H1 (cell line): ENCODE measurements at regions not wholly inside any gene's neighbourhood (a gene's known extent, or its start where the extent isn't known, plus 50 kb on each side); places are given as distances from the start of the nearest gene placed in this dataset.

ENCODE experiments used
- BACH1 ChIP-seq: IDR thresholded peaks from 2 replicates; pipeline ENCODE4 v1.6.1; 2012; ENCODE audit warnings: low read length, improper control_type of control experiment
- CHD7 ChIP-seq: fragments of 300-600 bp; sonication (generic); IDR thresholded peaks from 2 replicates; pipeline ENCODE4 v1.7.1; 2012; ENCODE audit warnings: low read length, moderate library complexity, mild to moderate bottlenecking, inconsistent platforms; ENCODE audit not compliant: insufficient replicate concordance
- CTBP2 ChIP-seq: IDR thresholded peaks from 2 replicates; pipeline ENCODE4 v1.7.0; 2011; ENCODE audit warnings: borderline replicate concordance, mild to moderate bottlenecking, moderate library complexity, mixed read lengths, low read length; ENCODE audit not compliant: insufficient read depth, insufficient read length
- GTF2F1 ChIP-seq: IDR thresholded peaks from 2 replicates; pipeline ENCODE4 v1.6.1; 2012; ENCODE audit warnings: low read depth, low read length, improper control_type of control experiment, borderline replicate concordance
- POU5F1 ChIP-seq: IDR thresholded peaks from 2 replicates; pipeline ENCODE4 v1.6.1; 2011; ENCODE audit warnings: low read depth, mild to moderate bottlenecking, low read length, moderate library complexity
- RNF2 ChIP-seq: fragments of 200-900, 300-1000 bp; sonication (generic); IDR thresholded peaks from 2 replicates; pipeline ENCODE4 v1.7.1; 2016; ENCODE audit warnings: borderline replicate concordance, low read depth, mild to moderate bottlenecking, antibody characterized with exemption, low read length; ENCODE audit not compliant: poor library complexity, severe bottlenecking; ENCODE audit errors: missing control alignments
- SIRT6 ChIP-seq: IDR thresholded peaks from one replicate; pipeline ENCODE4 v1.7.1; 2012; ENCODE audit warnings: low read length, inconsistent platforms
- SIX5 ChIP-seq: IDR thresholded peaks from 2 replicates; pipeline ENCODE4 v1.6.1; 2011; ENCODE audit warnings: mild to moderate bottlenecking, low read depth, low read length
- TAF1 ChIP-seq: IDR thresholded peaks from 2 replicates; pipeline ENCODE4 v1.6.1; 2011; ENCODE audit warnings: mild to moderate bottlenecking, low read depth, low read length
- TEAD4 ChIP-seq: IDR thresholded peaks from 2 replicates; pipeline ENCODE4 v1.6.1; 2012; ENCODE audit warnings: low read depth, low read length, inconsistent platforms, mixed read lengths
- ZNF274 ChIP-seq: IDR thresholded peaks from 2 replicates; pipeline ENCODE4 v1.7.0; 2012; ENCODE audit warnings: low read length, borderline replicate concordance; ENCODE audit errors: extremely low read depth

DNA sequence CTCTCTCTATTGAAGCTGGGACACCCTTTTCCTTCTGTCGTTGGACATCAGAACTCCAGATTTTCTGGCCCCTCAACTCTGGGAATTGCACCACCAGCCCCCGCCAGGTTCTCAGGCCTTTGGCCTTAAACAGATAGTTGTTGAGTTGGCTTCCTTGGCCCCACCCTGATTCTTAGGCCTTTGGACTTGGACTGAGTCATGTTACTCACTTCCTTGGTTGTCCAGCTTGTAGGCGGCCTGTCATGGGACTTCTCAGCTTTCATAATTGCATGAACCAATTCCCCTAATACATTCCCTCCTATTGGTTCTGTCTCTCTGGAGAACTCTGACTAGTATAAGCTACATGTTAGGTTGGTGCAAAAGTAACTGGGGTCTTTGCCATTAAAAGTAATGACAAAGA lies 195.7 kb downstream of the GPAT3 start (continued):
- TF ChIP-seq CHD7 (no peak), ZNF274 (no peak), TEAD4 (no peak), SIRT6 (no peak), BACH1 (no peak), CTBP2 (no peak), TAF1 (no peak), RNF2 (no peak), POU5F1 (no peak), GTF2F1 (no peak), SIX5 (no peak)
- TF ChIP-seq, all 59 proteins: peak for 0
